Mesenchymal stem cell (in vitro differentiated cells and primary cell): ENCODE measurements at regions not wholly inside any gene's neighbourhood (a gene's known extent, or its start where the extent isn't known, plus 50 kb on each side); places are given as distances from the start of the nearest gene placed in this dataset.

Experiments
- DNase-seq: peaks from one replicate; pipeline ENCODE4 v3.0.0-alpha.2; 2013
- H2AFZ ChIP-seq: one replicate; pipeline ENCODE4 v1.6.1; 2013; ENCODE audit warnings: low read depth, mild to moderate bottlenecking, control low read depth, inconsistent platforms, low read length, moderate library complexity
- H2AK5ac ChIP-seq: 2 replicates; pipeline ENCODE4 v1.6.1; 2013; ENCODE audit warnings: low read length, moderate library complexity, mild to moderate bottlenecking, inconsistent platforms; ENCODE audit not compliant: severe bottlenecking
- H2BK120ac ChIP-seq: one replicate; pipeline ENCODE4 v1.6.1; 2013; ENCODE audit warnings: low read depth, mild to moderate bottlenecking, inconsistent platforms, low read length, moderate library complexity
- H2BK12ac ChIP-seq, 2 experiments: one replicate each; pipeline ENCODE4 v1.6.1; 2013; ENCODE audit warnings: inconsistent platforms in 2 of 2, low read length in 2 of 2, mild to moderate bottlenecking in 2 of 2, moderate library complexity in 2 of 2, control low read depth in 1 of 2
- H2BK15ac ChIP-seq: one replicate; pipeline ENCODE4 v1.6.1; 2013; ENCODE audit warnings: mild to moderate bottlenecking, low read depth, inconsistent platforms; ENCODE audit not compliant: poor library complexity, severe bottlenecking
- H2BK5ac ChIP-seq: 2 replicates; pipeline ENCODE4 v1.6.1; 2013; ENCODE audit warnings: low read depth, mild to moderate bottlenecking, low read length, control low read depth, inconsistent platforms; ENCODE audit not compliant: poor library complexity, severe bottlenecking
- H3K14ac ChIP-seq, 2 experiments: one replicate each; pipeline ENCODE4 v1.6.1; 2013; ENCODE audit warnings: inconsistent platforms in 2 of 2, low read length in 2 of 2, control low read depth in 1 of 2, mild to moderate bottlenecking in 1 of 2, moderate library complexity in 1 of 2
- H3K18ac ChIP-seq, 2 experiments: one replicate each; pipeline ENCODE4 v1.6.1; 2013; ENCODE audit warnings: inconsistent platforms in 2 of 2, low read length in 2 of 2, control low read depth in 1 of 2, low read depth in 1 of 2, mild to moderate bottlenecking in 1 of 2
- H3K23ac ChIP-seq, 2 experiments: one replicate each; pipeline ENCODE4 v1.6.1; 2013; ENCODE audit warnings: inconsistent platforms in 2 of 2, low read length in 2 of 2, mild to moderate bottlenecking in 2 of 2, moderate library complexity in 2 of 2, control low read depth in 1 of 2
- H3K27ac ChIP-seq: 2 replicates; pipeline ENCODE4 v1.5.1; 2013; ENCODE audit warnings: mild to moderate bottlenecking, moderate library complexity, low read length, control low read depth, inconsistent platforms; ENCODE audit not compliant: poor library complexity, severe bottlenecking
- H3K27me3 ChIP-seq, 2 experiments: 2 replicates each; pipeline versions ENCODE4 v1.6.1 to v1.7.0; 2013; ENCODE audit warnings: low read length in 2 of 2, mild to moderate bottlenecking in 2 of 2, moderate library complexity in 2 of 2, control low read depth in 1 of 2, inconsistent platforms in 1 of 2; ENCODE audit not compliant: control insufficient read depth in 1 of 2, insufficient read depth in 1 of 2
- H3K36me3 ChIP-seq, 2 experiments: 2 replicates each; pipeline versions ENCODE4 v1.6.1 to v1.7.0; 2013; ENCODE audit warnings: low read length in 2 of 2, control low read depth in 1 of 2, inconsistent platforms in 1 of 2, low read depth in 1 of 2, mild to moderate bottlenecking in 1 of 2; ENCODE audit not compliant: insufficient read depth in 2 of 2, control insufficient read depth in 1 of 2
- H3K4ac ChIP-seq, 2 experiments: one replicate each; pipeline ENCODE4 v1.6.1; 2013; ENCODE audit warnings: inconsistent platforms in 2 of 2, low read length in 2 of 2, mild to moderate bottlenecking in 2 of 2, moderate library complexity in 2 of 2, control low read depth in 1 of 2, low read depth in 1 of 2
- H3K4me1 ChIP-seq: 2 replicates; pipeline ENCODE4 v1.6.1; 2013; ENCODE audit warnings: low read depth, low read length, control low read depth; ENCODE audit not compliant: control insufficient read depth, insufficient read depth
- H3K4me2 ChIP-seq: 2 replicates; pipeline ENCODE4 v1.6.1; 2013; ENCODE audit warnings: low read length, mild to moderate bottlenecking, inconsistent platforms; ENCODE audit not compliant: poor library complexity, severe bottlenecking
- H3K4me3 ChIP-seq, 2 experiments: 2 replicates each; pipeline versions ENCODE4 v1.5.1 to v1.7.0; 2013; ENCODE audit warnings: low read length in 2 of 2, mild to moderate bottlenecking in 2 of 2, control low read depth in 1 of 2, low read depth in 1 of 2; ENCODE audit not compliant: insufficient read depth in 1 of 2
- H3K79me1 ChIP-seq: replicated peaks from 2 replicates; pipeline ENCODE4 v1.6.1; 2013; ENCODE audit warnings: mild to moderate bottlenecking, control low read depth, low read length, inconsistent platforms; ENCODE audit not compliant: poor library complexity, severe bottlenecking
- H3K9ac ChIP-seq: 2 replicates; pipeline ENCODE4 v1.7.0; 2013; ENCODE audit warnings: mild to moderate bottlenecking, low read length, moderate library complexity
- H3K9me3 ChIP-seq: 2 replicates; pipeline ENCODE4 v1.7.0; 2013; ENCODE audit warnings: mild to moderate bottlenecking, low read length; ENCODE audit not compliant: control insufficient read depth
- H4K8ac ChIP-seq: one replicate; pipeline ENCODE4 v1.6.1; 2013; ENCODE audit warnings: inconsistent platforms, mild to moderate bottlenecking, low read length, moderate library complexity
- H4K91ac ChIP-seq: one replicate; pipeline ENCODE4 v1.6.1; 2013; ENCODE audit warnings: mild to moderate bottlenecking, low read length, inconsistent platforms
- WGBS: methylation state at CpG from one replicate; pipeline ENCODE4 v1.1.7; 2013; ENCODE audit warnings: mixed read lengths; 5-methylcytosine and 5-hydroxymethylcytosine counted together

- no peak overlapping the region for H3K14ac ChIP-seq
- no peak overlapping the region for H2BK120ac ChIP-seq
- peaks cover 8% of the 10 kb centered on the region for H3K9me3 ChIP-seq
- no peaks in the 10 kb centered on the region for H3K79me1 ChIP-seq
- no peak overlapping the region for H2BK12ac ChIP-seq
- no peak overlapping the region for H2BK5ac ChIP-seq
- H3K4me1 ChIP-seq = no peaks in the 10 kb centered on the region
- H2BK15ac ChIP-seq = no peak overlapping the region
- peaks cover 0 to 21% of the 10 kb centered on the region in 2 experiments for H3K27me3 ChIP-seq
- H4K91ac ChIP-seq = no peak overlapping the region
- no peak overlapping the region for H3K18ac ChIP-seq
- 74% methylated on average over 7 of the region's 7 CpGs for WGBS
- H3K36me3 ChIP-seq = no peaks in the 10 kb centered on the region
- no peak overlapping the region for H3K4ac ChIP-seq
- H3K9ac ChIP-seq = no peak overlapping the region
- no peak overlapping the region for H3K4me3 ChIP-seq
- DNase-seq = no peak
- no peak overlapping the region for H3K4me2 ChIP-seq
- H3K23ac ChIP-seq = no peak overlapping the region
- no peak overlapping the region for H2AK5ac ChIP-seq
- H4K8ac ChIP-seq = no peak overlapping the region
- H3K27ac ChIP-seq = no peak overlapping the region
- H2AFZ ChIP-seq = no peak overlapping the region
Measured at GRCh38 chr2:129252781-129253460, 726.5 kb upstream of the RAB6C start.

GRCh38 chr2:129253461-129253812 lies 726.0 kb upstream of the RAB6C start:
- Histone ChIP-seq H3K4ac (no peak overlapping the region), H3K27me3 (peaks cover 0 to 21% of the 10 kb centered on the region in 2 experiments), H2BK120ac (no peak overlapping the region), H3K36me3 (no peaks in the 10 kb centered on the region), H3K27ac (no peak overlapping the region), H2BK5ac (no peak overlapping the region), H2AFZ (no peak overlapping the region), H4K91ac (no peak overlapping the region), H2BK12ac (no peak overlapping the region), H3K4me1 (no peaks in the 10 kb centered on the region), H3K14ac (no peak overlapping the region), H3K4me3 (no peak overlapping the region), H2AK5ac (no peak overlapping the region), H3K9ac (no peak overlapping the region), H3K23ac (no peak overlapping the region), H2BK15ac (no peak overlapping the region), H4K8ac (no peak overlapping the region), H3K79me1 (no peaks in the 10 kb centered on the region), H3K9me3 (peaks cover 12% of the 10 kb centered on the region), H3K18ac (no peak overlapping the region), H3K4me2 (no peak overlapping the region)
- WGBS = 49% methylated on average over 5 of the region's 5 CpGs
- peak; percentile 25 for DNase-seq

DNA sequence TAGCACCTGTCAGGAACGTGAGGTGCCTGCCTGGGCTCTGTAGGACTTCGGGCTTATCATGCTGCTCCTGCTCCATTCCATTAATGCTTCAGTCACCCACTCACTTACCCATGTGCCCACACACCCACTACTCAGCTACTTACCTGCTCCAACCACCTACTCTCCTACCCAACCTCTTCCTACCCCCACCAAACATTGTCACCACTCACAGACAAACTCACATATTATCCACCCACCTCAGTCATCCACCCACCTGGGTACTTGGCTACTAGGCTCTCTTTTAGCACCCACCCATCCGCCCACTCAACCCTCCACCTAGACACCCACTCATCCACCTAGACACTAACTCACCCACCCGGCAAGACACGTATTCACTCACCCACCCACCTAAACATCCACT lies 724.7 kb upstream of the RAB6C start:
- H3K9me3 ChIP-seq = peaks cover 24% of the 10 kb centered on the region
- DNase-seq = no peak
- H2BK12ac ChIP-seq = no peak overlapping the region
- no peak overlapping the region for H3K14ac ChIP-seq
- H3K27me3 ChIP-seq = peaks cover 0 to 21% of the 10 kb centered on the region in 2 experiments
- no peak overlapping the region for H3K4ac ChIP-seq
- H4K8ac ChIP-seq = no peak overlapping the region
- no peak overlapping the region for H3K4me3 ChIP-seq
- H3K4me2 ChIP-seq = no peak overlapping the region
- H3K18ac ChIP-seq = no peak overlapping the region
- no peak overlapping the region for H2BK15ac ChIP-seq
- H2BK120ac ChIP-seq = no peak overlapping the region
- no peak overlapping the region for H2AK5ac ChIP-seq
- H2BK5ac ChIP-seq = no peak overlapping the region
- 84% methylated on average over 5 of the region's 5 CpGs for WGBS
- no peak overlapping the region for H3K27ac ChIP-seq
- H3K9ac ChIP-seq = no peak overlapping the region
- no peaks in the 10 kb centered on the region for H3K36me3 ChIP-seq
- H3K4me1 ChIP-seq = no peaks in the 10 kb centered on the region
- H3K79me1 ChIP-seq = no peaks in the 10 kb centered on the region
- no peak overlapping the region for H2AFZ ChIP-seq
- no peak overlapping the region for H3K23ac ChIP-seq
- no peak overlapping the region for H4K91ac ChIP-seq

- Histone ChIP-seq H3K18ac (no peak overlapping the region), H3K4me1 (no peaks in the 10 kb centered on the region), H3K4me2 (no peak overlapping the region), H2BK15ac (no peak overlapping the region), H2BK12ac (no peak overlapping the region), H3K4me3 (no peak overlapping the region), H3K23ac (no peak overlapping the region), H3K14ac (no peak overlapping the region), H2AFZ (no peak overlapping the region), H3K36me3 (no peaks in the 10 kb centered on the region), H4K91ac (no peak overlapping the region), H3K27ac (no peak overlapping the region), H3K9me3 (peaks cover 26% of the 10 kb centered on the region), H3K9ac (no peak overlapping the region), H3K27me3 (peaks cover 0 to 21% of the 10 kb centered on the region in 2 experiments), H2BK5ac (no peak overlapping the region), H3K4ac (no peak overlapping the region), H3K79me1 (no peaks in the 10 kb centered on the region), H4K8ac (no peak overlapping the region), H2BK120ac (no peak overlapping the region), H2AK5ac (no peak overlapping the region)
- 77% methylated on average over 4 of the region's 4 CpGs for WGBS
- no peak for DNase-seq
Measured at GRCh38 chr2:129255610-129256313, 723.7 kb upstream of the RAB6C start.
